CD8-positive, alpha-beta memory T cell (primary cell): ENCODE measurements at regions not wholly inside any gene's neighbourhood (a gene's known extent, or its start where the extent isn't known, plus 50 kb on each side); places are given as distances from the start of the nearest gene placed in this dataset.

Experiments
- CTCF ChIA-PET: fragments of 350-600 bp; sonication (Branson Sonifier 250); formaldehyde crosslinking; loops from one replicate; lab custom pipeline; 2021; ENCODE audit warnings: antibody characterized with exemption; lab: Charles Lee
- POLR2A ChIA-PET: fragments of 350-600 bp; sonication (Branson Sonifier 250); formaldehyde crosslinking; loops from one replicate; lab custom pipeline; 2021; ENCODE audit warnings: antibody characterized with exemption; lab: Charles Lee
- DNase-seq, 5 donors: peaks; one replicate each; pipeline versions ENCODE4 v3.0.0 to v3.0.0-alpha.2; 2020 to 2022; ENCODE audit warnings: mixed read lengths in 1 of 5
- H3K27ac ChIP-seq: one replicate; pipeline ENCODE4 v1.7.0; 2013; ENCODE audit warnings: low read depth, mild to moderate bottlenecking, low read length, moderate library complexity
- H3K27me3 ChIP-seq: 2 replicates; pipeline ENCODE4 v1.7.0; 2013; ENCODE audit warnings: low read length, mild to moderate bottlenecking; ENCODE audit not compliant: insufficient read depth, poor library complexity, severe bottlenecking
- H3K36me3 ChIP-seq: 2 replicates; pipeline ENCODE4 v1.7.0; 2013; ENCODE audit warnings: mild to moderate bottlenecking, low read length, moderate library complexity; ENCODE audit not compliant: insufficient read depth
- H3K4me1 ChIP-seq: 2 replicates; pipeline ENCODE4 v1.7.0; 2013; ENCODE audit warnings: mild to moderate bottlenecking, low read length, moderate library complexity; ENCODE audit not compliant: insufficient read depth
- H3K4me3 ChIP-seq: 2 replicates; pipeline ENCODE4 v1.7.0; 2013; ENCODE audit warnings: mild to moderate bottlenecking, low read length
- H3K9me3 ChIP-seq: 2 replicates; pipeline ENCODE4 v1.7.0; 2013; ENCODE audit warnings: mild to moderate bottlenecking, low read length
- H3K27ac Mint-ChIP-seq, 8 donors: one replicate each; pipeline ENCODE4 v1.8.0; 2020 to 2021; ENCODE audit warnings: mixed read lengths in 8 of 8, mild to moderate bottlenecking in 6 of 8, inconsistent platforms in 3 of 8, moderate library complexity in 3 of 8
- H3K27me3 Mint-ChIP-seq, 2 donors: one replicate each; pipeline ENCODE4 v1.8.0; 2020 to 2021; ENCODE audit warnings: mixed read lengths in 2 of 2, mild to moderate bottlenecking in 1 of 2, moderate library complexity in 1 of 2
- H3K36me3 Mint-ChIP-seq, 3 donors: one replicate each; pipeline ENCODE4 v1.8.0; 2020 to 2021; ENCODE audit warnings: mixed read lengths in 3 of 3, inconsistent platforms in 1 of 3, mild to moderate bottlenecking in 1 of 3
- H3K4me1 Mint-ChIP-seq, 3 donors: one replicate each; pipeline ENCODE4 v1.8.0; 2020 to 2021; ENCODE audit warnings: mixed read lengths in 3 of 3, inconsistent platforms in 1 of 3, mild to moderate bottlenecking in 1 of 3
- H3K4me3 Mint-ChIP-seq, 7 donors: one replicate each; pipeline ENCODE4 v1.8.0; 2020 to 2021; ENCODE audit warnings: mixed read lengths in 7 of 7, mild to moderate bottlenecking in 6 of 7, moderate library complexity in 4 of 7, inconsistent platforms in 2 of 7
- H3K9me3 Mint-ChIP-seq, 5 donors: one replicate each; pipeline ENCODE4 v1.8.0; 2020 to 2022; ENCODE audit warnings: mixed read lengths in 5 of 5, mild to moderate bottlenecking in 3 of 5, moderate library complexity in 2 of 5, inconsistent platforms in 1 of 5

DNA sequence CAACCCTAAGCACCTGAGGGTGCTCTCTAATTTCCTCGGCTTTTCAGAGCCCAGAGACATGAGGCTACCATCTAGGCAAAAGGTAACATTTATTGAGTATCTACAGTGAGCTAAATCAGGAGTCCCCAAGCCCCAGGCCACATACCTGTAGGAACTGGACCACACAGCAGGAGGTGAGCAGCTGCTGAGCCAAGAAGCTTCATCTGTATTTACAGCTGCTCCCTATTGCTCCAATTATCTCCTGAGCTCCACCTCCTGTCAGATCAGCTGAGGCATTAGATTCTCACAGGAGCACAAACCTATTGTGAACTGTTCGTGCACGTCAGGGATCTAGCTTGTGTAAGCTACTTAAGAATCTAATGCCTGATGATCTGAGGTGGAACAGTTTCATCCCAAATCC is 70.2 kb downstream of the RND3 start:
- H3K4me3 Mint-ChIP-seq: no peak overlapping the region
- Histone ChIP-seq H3K4me1 (no peaks in the 10 kb centered on the region), H3K9me3 (no peaks in the 10 kb centered on the region), H3K27me3 (no peaks in the 10 kb centered on the region), H3K27ac (no peak overlapping the region), H3K4me3 (no peak overlapping the region), H3K36me3 (no peaks in the 10 kb centered on the region)
- H3K27ac Mint-ChIP-seq: no peak overlapping the region
- DNase-seq: no peak
- peaks cover 0 to under 1% of the 10 kb centered on the region in 2 donors for H3K27me3 Mint-ChIP-seq
- ChIA-PET CTCF (no interaction called here), POLR2A (no interaction called here)
- no peaks in the 10 kb centered on the region for H3K4me1 Mint-ChIP-seq
- H3K9me3 Mint-ChIP-seq: peaks cover 1 to 13% (median 3%) of the 10 kb centered on the region in 5 donors
- no peaks in the 10 kb centered on the region for H3K36me3 Mint-ChIP-seq

DNA sequence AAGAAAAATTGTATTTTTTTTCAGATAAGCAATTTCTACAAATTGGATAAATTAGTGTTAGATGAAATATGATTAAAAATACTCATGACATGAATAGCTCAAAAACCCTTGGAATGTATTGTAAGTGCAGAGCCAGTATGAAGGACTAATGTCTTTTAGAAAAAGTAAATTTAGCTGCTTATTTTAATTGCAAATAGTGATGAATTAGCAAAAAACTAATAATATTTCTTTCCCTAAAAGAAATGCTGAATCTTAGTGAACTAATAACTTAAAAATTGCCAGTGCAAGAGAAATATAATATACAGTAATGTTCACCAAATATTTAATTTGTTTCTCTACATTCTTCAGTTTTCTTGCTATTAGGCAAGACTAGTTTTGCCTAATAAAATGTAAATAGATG is 72.4 kb downstream of the RND3 start:
- Histone ChIP-seq H3K9me3 (no peaks in the 10 kb centered on the region), H3K4me3 (no peak overlapping the region), H3K4me1 (no peaks in the 10 kb centered on the region), H3K27ac (no peak overlapping the region), H3K27me3 (no peaks in the 10 kb centered on the region), H3K36me3 (no peaks in the 10 kb centered on the region)
- Mint-ChIP-seq H3K36me3 (no peaks in the 10 kb centered on the region), H3K4me1 (no peaks in the 10 kb centered on the region), H3K4me3 (no peak overlapping the region), H3K9me3 (peaks cover 1 to 8% (median 6%) of the 10 kb centered on the region in 5 donors), H3K27me3 (no peaks in the 10 kb centered on the region), H3K27ac (no peak overlapping the region)
- ChIA-PET POLR2A (no interaction called here), CTCF (no interaction called here)
- DNase-seq: no peak

DNA sequence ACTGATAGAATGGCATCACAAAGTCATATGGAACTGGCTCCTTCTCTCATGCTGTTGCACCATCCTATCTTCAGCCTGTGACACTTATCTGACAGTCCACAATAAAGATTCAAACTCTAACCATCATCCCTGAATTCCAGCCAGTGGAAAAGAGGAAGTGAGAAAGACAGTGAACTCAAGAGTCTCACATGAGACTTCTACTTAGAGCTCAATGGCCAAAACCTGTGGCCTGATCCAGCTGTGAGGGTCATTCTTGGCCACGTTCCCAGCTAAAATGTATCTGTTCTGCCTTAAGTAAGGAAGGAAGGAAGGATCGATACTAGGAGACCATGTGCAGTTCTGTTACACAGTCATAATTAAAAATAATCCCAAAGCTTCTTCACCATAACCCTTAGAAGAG is 73.6 kb downstream of the RND3 start:
- H3K4me1 ChIP-seq: no peaks in the 10 kb centered on the region
- peaks cover 1 to 8% (median 6%) of the 10 kb centered on the region in 5 donors for H3K9me3 Mint-ChIP-seq
- no peak for DNase-seq
- H3K27me3 Mint-ChIP-seq: no peaks in the 10 kb centered on the region
- POLR2A ChIA-PET: no interaction called here
- H3K36me3 Mint-ChIP-seq: no peaks in the 10 kb centered on the region
- H3K4me3 Mint-ChIP-seq: no peak overlapping the region
- H3K9me3 ChIP-seq: no peaks in the 10 kb centered on the region
- no peak overlapping the region for H3K4me3 ChIP-seq
- CTCF ChIA-PET: no interaction called here
- H3K27me3 ChIP-seq: no peaks in the 10 kb centered on the region
- H3K4me1 Mint-ChIP-seq: no peaks in the 10 kb centered on the region
- no peak overlapping the region for H3K27ac Mint-ChIP-seq
- H3K27ac ChIP-seq: no peak overlapping the region
- H3K36me3 ChIP-seq: no peaks in the 10 kb centered on the region

DNA sequence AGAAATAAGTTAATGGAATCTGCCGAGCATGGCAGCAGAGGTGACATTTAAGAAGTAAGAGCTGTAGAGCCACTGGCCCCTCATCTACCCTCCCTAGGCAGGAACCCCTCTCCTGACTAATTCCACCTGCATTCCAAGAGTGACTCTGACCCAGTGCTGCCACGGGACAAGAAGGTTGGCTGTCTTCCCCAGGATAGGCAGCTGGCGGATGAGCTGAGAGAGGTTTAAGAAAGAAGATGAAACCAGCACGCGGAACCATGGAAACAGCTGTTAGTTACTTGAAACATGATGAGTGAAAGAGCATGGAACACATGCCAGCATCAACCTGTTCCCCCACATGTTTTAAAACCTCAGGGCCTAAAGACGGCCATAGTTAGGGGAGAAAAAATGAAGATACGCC is 74.1 kb downstream of the RND3 start:
- CTCF ChIA-PET: no interaction called here
- Histone ChIP-seq H3K4me3 (no peak overlapping the region), H3K4me1 (no peaks in the 10 kb centered on the region), H3K27ac (no peak overlapping the region), H3K9me3 (no peaks in the 10 kb centered on the region), H3K27me3 (no peaks in the 10 kb centered on the region), H3K36me3 (no peaks in the 10 kb centered on the region)
- Mint-ChIP-seq H3K27me3 (no peaks in the 10 kb centered on the region), H3K27ac (no peak overlapping the region), H3K36me3 (no peaks in the 10 kb centered on the region), H3K4me3 (no peak overlapping the region), H3K9me3 (peaks cover 1 to 7% (median 6%) of the 10 kb centered on the region in 5 donors), H3K4me1 (no peaks in the 10 kb centered on the region)
- POLR2A ChIA-PET: no interaction called here
- DNase-seq: no peak

DNA sequence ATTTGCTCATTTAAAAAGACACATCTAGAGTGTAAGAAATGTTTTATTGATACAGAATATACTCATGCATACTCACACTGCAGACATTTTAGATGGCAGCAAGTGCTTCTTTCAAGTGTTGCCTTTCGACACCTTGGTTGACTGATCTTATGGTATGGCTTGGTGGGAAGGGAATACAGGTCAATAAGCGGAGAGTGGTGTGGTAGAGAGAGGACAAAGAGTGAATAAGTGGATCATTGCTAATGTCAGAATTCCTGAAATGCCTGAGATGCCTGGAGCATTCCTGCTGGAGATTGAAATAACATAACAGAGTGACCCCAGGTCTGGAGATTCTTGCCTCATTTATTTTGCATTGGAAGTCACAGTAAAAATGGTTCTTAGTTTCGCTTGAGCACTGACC is 76.7 kb downstream of the RND3 start:
- H3K27me3 ChIP-seq: no peaks in the 10 kb centered on the region
- no peaks in the 10 kb centered on the region for H3K9me3 ChIP-seq
- Mint-ChIP-seq H3K36me3 (no peaks in the 10 kb centered on the region), H3K4me1 (no peaks in the 10 kb centered on the region), H3K9me3 (peaks cover 1 to 10% (median 5%) of the 10 kb centered on the region in 5 donors), H3K27ac (no peak overlapping the region), H3K4me3 (no peak overlapping the region), H3K27me3 (no peaks in the 10 kb centered on the region)
- POLR2A ChIA-PET: no interaction called here
- no peak overlapping the region for H3K4me3 ChIP-seq
- H3K36me3 ChIP-seq: no peaks in the 10 kb centered on the region
- no peak overlapping the region for H3K27ac ChIP-seq
- DNase-seq: no peak
- CTCF ChIA-PET: no interaction called here
- no peaks in the 10 kb centered on the region for H3K4me1 ChIP-seq

DNA sequence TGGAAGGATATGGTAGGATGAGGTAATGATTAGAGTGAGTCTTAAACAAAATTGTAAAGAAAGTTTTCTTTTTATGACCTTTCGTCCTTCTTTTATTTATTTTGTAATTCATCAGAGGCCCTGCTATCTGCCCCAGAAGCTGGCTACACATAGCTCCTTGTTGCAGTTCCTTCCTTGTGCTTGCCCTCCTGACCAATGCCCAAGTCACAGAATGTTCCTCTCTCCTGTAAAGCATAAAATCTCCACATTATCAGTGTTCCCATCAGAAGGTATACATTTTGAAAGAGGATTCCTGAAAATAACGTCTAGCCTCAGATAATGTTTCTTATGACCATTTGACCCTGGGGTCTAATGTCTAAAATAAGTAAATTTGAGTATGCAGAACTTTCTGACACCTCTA is 78.3 kb downstream of the RND3 start:
- peaks cover 1 to 10% (median 5%) of the 10 kb centered on the region in 5 donors for H3K9me3 Mint-ChIP-seq
- Histone ChIP-seq H3K9me3 (no peaks in the 10 kb centered on the region), H3K36me3 (no peaks in the 10 kb centered on the region), H3K27ac (no peak overlapping the region), H3K27me3 (no peaks in the 10 kb centered on the region), H3K4me3 (no peak overlapping the region), H3K4me1 (no peaks in the 10 kb centered on the region)
- no peak overlapping the region for H3K4me3 Mint-ChIP-seq
- ChIA-PET CTCF (no interaction called here), POLR2A (no interaction called here)
- no peaks in the 10 kb centered on the region for H3K27me3 Mint-ChIP-seq
- H3K27ac Mint-ChIP-seq: no peak overlapping the region
- DNase-seq: no peak
- H3K36me3 Mint-ChIP-seq: no peaks in the 10 kb centered on the region
- no peaks in the 10 kb centered on the region for H3K4me1 Mint-ChIP-seq

DNA sequence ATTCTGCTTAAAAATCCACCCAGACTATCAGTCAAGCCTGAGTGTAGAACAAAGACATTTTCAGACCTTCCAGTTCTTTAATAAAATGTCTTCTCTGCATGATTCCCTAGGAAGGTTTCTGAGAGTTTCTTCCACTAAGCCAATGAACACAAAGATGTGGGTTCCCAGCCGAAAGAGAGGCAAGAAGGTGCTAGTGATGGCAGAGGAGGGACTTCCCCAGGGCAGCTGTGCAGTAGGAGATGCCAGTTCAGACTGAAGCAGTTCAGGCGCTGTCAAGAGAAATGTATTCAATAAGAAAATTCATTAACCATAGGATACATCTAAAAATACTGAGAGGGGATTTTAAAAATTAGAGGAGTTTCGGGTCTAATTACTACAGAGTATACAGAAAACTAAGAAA is 83.3 kb downstream of the RND3 start:
- Mint-ChIP-seq H3K9me3 (peaks cover 0 to 9% (median 2%) of the 10 kb centered on the region in 5 donors), H3K36me3 (no peaks in the 10 kb centered on the region), H3K27me3 (no peaks in the 10 kb centered on the region), H3K4me3 (no peak overlapping the region), H3K4me1 (no peaks in the 10 kb centered on the region), H3K27ac (no peak overlapping the region)
- DNase-seq: no peak
- CTCF ChIA-PET: no interaction called here
- H3K36me3 ChIP-seq: no peaks in the 10 kb centered on the region
- no peak overlapping the region for H3K4me3 ChIP-seq
- no peaks in the 10 kb centered on the region for H3K27me3 ChIP-seq
- POLR2A ChIA-PET: no interaction called here
- H3K4me1 ChIP-seq: no peaks in the 10 kb centered on the region
- H3K9me3 ChIP-seq: no peaks in the 10 kb centered on the region
- H3K27ac ChIP-seq: no peak overlapping the region

DNA sequence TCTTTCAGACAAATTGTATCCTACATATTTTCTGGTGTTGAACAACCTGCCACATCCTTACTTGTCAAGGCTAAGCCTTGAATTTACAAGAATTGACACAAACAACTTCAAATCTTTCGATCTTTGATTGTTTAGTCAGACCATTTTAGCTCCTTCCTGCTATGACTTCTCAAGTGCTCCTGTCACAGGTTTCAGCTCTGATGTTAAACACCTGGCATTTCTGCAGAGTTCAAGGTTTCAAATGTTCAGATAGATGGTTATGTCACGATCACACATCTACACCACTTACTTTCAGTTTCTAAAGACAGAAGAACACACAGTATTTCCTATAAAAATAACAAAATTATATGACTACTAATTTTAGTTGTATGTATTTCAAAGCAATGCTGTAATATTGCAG is 84.0 kb downstream of the RND3 start:
- H3K36me3 Mint-ChIP-seq: no peaks in the 10 kb centered on the region
- H3K27me3 Mint-ChIP-seq: no peaks in the 10 kb centered on the region
- H3K4me1 Mint-ChIP-seq: no peaks in the 10 kb centered on the region
- Histone ChIP-seq H3K27me3 (no peaks in the 10 kb centered on the region), H3K9me3 (no peaks in the 10 kb centered on the region), H3K27ac (no peak overlapping the region), H3K4me3 (no peak overlapping the region), H3K36me3 (no peaks in the 10 kb centered on the region), H3K4me1 (no peaks in the 10 kb centered on the region)
- H3K9me3 Mint-ChIP-seq: peaks cover 0 to 9% (median 2%) of the 10 kb centered on the region in 5 donors
- no peak for DNase-seq
- CTCF ChIA-PET: no interaction called here
- POLR2A ChIA-PET: no interaction called here
- no peak overlapping the region for H3K27ac Mint-ChIP-seq
- peak overlapping the region in 1 of 7 donors; percentile 15 for H3K4me3 Mint-ChIP-seq

DNA sequence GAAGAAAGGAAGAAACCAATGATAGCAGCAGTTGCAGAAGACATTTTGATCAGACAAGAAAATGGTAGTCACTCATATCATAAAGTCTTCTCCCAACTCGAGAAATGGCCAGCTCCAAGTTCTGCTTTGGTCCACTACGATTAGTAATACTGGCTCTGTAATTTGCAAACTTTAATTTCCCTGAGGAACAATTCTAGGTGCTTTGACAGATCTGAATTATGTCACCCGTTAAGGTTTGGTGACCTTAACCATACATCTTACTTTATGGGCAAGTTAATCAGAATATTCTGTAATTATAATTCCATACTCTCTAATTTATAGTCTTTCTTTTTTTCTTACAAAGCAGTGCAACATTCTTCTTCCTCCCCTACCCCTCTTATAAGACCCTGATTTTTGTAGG is 84.5 kb downstream of the RND3 start:
- H3K9me3 ChIP-seq: no peaks in the 10 kb centered on the region
- no peaks in the 10 kb centered on the region for H3K27me3 Mint-ChIP-seq
- POLR2A ChIA-PET: no interaction called here
- H3K27me3 ChIP-seq: no peaks in the 10 kb centered on the region
- no peak overlapping the region for H3K4me3 ChIP-seq
- CTCF ChIA-PET: no interaction called here
- no peak overlapping the region for H3K27ac ChIP-seq
- H3K4me1 ChIP-seq: no peaks in the 10 kb centered on the region
- peaks cover 0 to 9% (median 2%) of the 10 kb centered on the region in 5 donors for H3K9me3 Mint-ChIP-seq
- no peaks in the 10 kb centered on the region for H3K4me1 Mint-ChIP-seq
- H3K36me3 Mint-ChIP-seq: no peaks in the 10 kb centered on the region
- H3K27ac Mint-ChIP-seq: no peak overlapping the region
- DNase-seq: no peak
- no peak overlapping the region for H3K4me3 Mint-ChIP-seq
- no peaks in the 10 kb centered on the region for H3K36me3 ChIP-seq
